ENCODE measurements at regions not wholly inside any gene's neighbourhood (a gene's known extent, or its start where the extent isn't known, plus 50 kb on each side); places are given as distances from the start of the nearest gene placed in this dataset.
A peak's percentile ranks its signal among the peaks of the same experiment; 100 is the strongest.

- WGBS = 76% methylated on average over 4 of the region's 4 CpGs
- H3K36me3 ChIP-seq = no peaks in the 10 kb centered on the region
- peak; percentile 26 for DNase-seq (ENCODE audit: extremely low spot score)
- no peaks in the 10 kb centered on the region for H3K27me3 ChIP-seq
- H3K27ac ChIP-seq (replicated peaks in 1 of 4) = no peak overlapping the region
- no peak overlapping the region for H3K4me3 ChIP-seq
- H3K4me1 ChIP-seq = no peaks in the 10 kb centered on the region
- no peaks in the 10 kb centered on the region for H3K9me3 ChIP-seq
- TF ChIP-seq EP300 (IDR thresholded peaks at IDR 0.05) = no peak
- no peak for TF ChIP-seq POLR2A (IDR thresholded peaks at IDR 0.05; ENCODE audit: low read depth)
- TF ChIP-seq POLR2AphosphoS5 (IDR thresholded peaks at IDR 0.05) = no peak
- no peak for TF ChIP-seq CTCF (IDR thresholded peaks at IDR 0.05)
- intact Hi-C loops (cut with DNase I) = no loop called here
Observed at GRCh38 chr18:51405683-51406477, 208.4 kb upstream of the MEX3C start.

GRCh38 chr18:51417643-51418483 lies 220.4 kb upstream of the MEX3C start:
- Histone ChIP-seq H3K4me3 (no peak overlapping the region), H3K9me3 (no peaks in the 10 kb centered on the region), H3K36me3 (no peaks in the 10 kb centered on the region), H3K4me1 (no peaks in the 10 kb centered on the region), H3K27me3 (no peaks in the 10 kb centered on the region), H3K27ac (replicated peaks in 1 of 4) (no peak overlapping the region)
- intact Hi-C loops (cut with DNase I) = no loop called here
- TF ChIP-seq EP300 (IDR thresholded peaks at IDR 0.05) (no peak), POLR2A (IDR thresholded peaks at IDR 0.05; ENCODE audit: low read depth) (no peak), CTCF (IDR thresholded peaks at IDR 0.05) (no peak), POLR2AphosphoS5 (IDR thresholded peaks at IDR 0.05) (no peak)
- DNase-seq (ENCODE audit: extremely low spot score) = no peak
- 79% methylated on average over 8 of the region's 8 CpGs for WGBS

GRCh38 chr18:51425475-51425874 lies 228.0 kb upstream of the MEX3C start:
- WGBS = 73% methylated on average over 6 of the region's 6 CpGs
- intact Hi-C loops (cut with DNase I) = no loop called here
- no peak for DNase-seq (ENCODE audit: extremely low spot score)

GRCh38 chr18:51425889-51426288 lies 228.4 kb upstream of the MEX3C start:
- intact Hi-C loops (cut with DNase I) = no loop called here
- 70% methylated on average over 3 of the region's 3 CpGs for whole genome bisulfite sequencing
- H3K36me3 ChIP-seq = no peaks in the 10 kb centered on the region
- H3K27ac ChIP-seq (replicated peaks in 1 of 4) = no peak overlapping the region
- H3K4me1 ChIP-seq = no peaks in the 10 kb centered on the region
- no peak for DNase-seq (ENCODE audit: extremely low spot score)
- H3K27me3 ChIP-seq = no peaks in the 10 kb centered on the region
- no peak overlapping the region for H3K4me3 ChIP-seq
- no peak for TF ChIP-seq POLR2AphosphoS5 (IDR thresholded peaks at IDR 0.05)
- TF ChIP-seq CTCF (IDR thresholded peaks at IDR 0.05) = no peak
- TF ChIP-seq POLR2A (IDR thresholded peaks at IDR 0.05; ENCODE audit: low read depth) = no peak
- TF ChIP-seq EP300 (IDR thresholded peaks at IDR 0.05) = no peak
- no peaks in the 10 kb centered on the region for H3K9me3 ChIP-seq

More at GRCh38 chr18:51425475-51425874, 228.0 kb upstream of the MEX3C start:
- Histone ChIP-seq H3K4me3 (no peak overlapping the region), H3K27me3 (no peaks in the 10 kb centered on the region), H3K9me3 (no peaks in the 10 kb centered on the region), H3K27ac (replicated peaks in 1 of 4) (no peak overlapping the region), H3K36me3 (no peaks in the 10 kb centered on the region), H3K4me1 (no peaks in the 10 kb centered on the region)
- TF ChIP-seq POLR2A (IDR thresholded peaks at IDR 0.05; ENCODE audit: low read depth) = no peak
- no peak for TF ChIP-seq CTCF (IDR thresholded peaks at IDR 0.05)

All from esophagus muscularis mucosa (tissue), 4 donors.